ENCODE measurements at regions not wholly inside any gene's neighbourhood (a gene's known extent, or its start where the extent isn't known, plus 50 kb on each side); places are given as distances from the start of the nearest gene placed in this dataset.

- no peaks in the 10 kb centered on the region for H3K4me1 Mint-ChIP-seq
- H3K27ac Mint-ChIP-seq = no peak overlapping the region
- H3K4me3 Mint-ChIP-seq = no peak overlapping the region
- H3K9me3 Mint-ChIP-seq = no peaks in the 10 kb centered on the region
- no peak for ATAC-seq
- ChIA-PET POLR2A (no interaction called here), CTCF (no interaction called here)
- no peak for TF ChIP-seq TCF7 (CRISPR knock-in tag; IDR thresholded peaks at IDR 0.05; ENCODE audit: low read depth)
- TF ChIP-seq, protein P1, sequence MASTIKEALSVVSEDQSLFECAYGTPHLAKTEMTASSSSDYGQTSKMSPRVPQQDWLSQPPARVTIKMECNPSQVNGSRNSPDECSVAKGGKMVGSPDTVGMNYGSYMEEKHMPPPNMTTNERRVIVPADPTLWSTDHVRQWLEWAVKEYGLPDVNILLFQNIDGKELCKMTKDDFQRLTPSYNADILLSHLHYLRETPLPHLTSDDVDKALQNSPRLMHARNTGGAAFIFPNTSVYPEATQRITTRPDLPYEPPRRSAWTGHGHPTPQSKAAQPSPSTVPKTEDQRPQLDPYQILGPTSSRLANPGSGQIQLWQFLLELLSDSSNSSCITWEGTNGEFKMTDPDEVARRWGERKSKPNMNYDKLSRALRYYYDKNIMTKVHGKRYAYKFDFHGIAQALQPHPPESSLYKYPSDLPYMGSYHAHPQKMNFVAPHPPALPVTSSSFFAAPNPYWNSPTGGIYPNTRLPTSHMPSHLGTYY (CRISPR knock-in tag; IDR thresholded peaks at IDR 0.05) = no peak
- TF ChIP-seq, protein P2, sequence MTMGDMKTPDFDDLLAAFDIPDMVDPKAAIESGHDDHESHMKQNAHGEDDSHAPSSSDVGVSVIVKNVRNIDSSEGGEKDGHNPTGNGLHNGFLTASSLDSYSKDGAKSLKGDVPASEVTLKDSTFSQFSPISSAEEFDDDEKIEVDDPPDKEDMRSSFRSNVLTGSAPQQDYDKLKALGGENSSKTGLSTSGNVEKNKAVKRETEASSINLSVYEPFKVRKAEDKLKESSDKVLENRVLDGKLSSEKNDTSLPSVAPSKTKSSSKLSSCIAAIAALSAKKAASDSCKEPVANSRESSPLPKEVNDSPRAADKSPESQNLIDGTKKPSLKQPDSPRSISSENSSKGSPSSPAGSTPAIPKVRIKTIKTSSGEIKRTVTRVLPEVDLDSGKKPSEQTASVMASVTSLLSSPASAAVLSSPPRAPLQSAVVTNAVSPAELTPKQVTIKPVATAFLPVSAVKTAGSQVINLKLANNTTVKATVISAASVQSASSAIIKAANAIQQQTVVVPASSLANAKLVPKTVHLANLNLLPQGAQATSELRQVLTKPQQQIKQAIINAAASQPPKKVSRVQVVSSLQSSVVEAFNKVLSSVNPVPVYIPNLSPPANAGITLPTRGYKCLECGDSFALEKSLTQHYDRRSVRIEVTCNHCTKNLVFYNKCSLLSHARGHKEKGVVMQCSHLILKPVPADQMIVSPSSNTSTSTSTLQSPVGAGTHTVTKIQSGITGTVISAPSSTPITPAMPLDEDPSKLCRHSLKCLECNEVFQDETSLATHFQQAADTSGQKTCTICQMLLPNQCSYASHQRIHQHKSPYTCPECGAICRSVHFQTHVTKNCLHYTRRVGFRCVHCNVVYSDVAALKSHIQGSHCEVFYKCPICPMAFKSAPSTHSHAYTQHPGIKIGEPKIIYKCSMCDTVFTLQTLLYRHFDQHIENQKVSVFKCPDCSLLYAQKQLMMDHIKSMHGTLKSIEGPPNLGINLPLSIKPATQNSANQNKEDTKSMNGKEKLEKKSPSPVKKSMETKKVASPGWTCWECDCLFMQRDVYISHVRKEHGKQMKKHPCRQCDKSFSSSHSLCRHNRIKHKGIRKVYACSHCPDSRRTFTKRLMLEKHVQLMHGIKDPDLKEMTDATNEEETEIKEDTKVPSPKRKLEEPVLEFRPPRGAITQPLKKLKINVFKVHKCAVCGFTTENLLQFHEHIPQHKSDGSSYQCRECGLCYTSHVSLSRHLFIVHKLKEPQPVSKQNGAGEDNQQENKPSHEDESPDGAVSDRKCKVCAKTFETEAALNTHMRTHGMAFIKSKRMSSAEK (CRISPR knock-in tag; IDR thresholded peaks at IDR 0.05; ENCODE audit: borderline replicate concordance) = no peak
- TF ChIP-seq TEAD1 (CRISPR knock-in tag; IDR thresholded peaks at IDR 0.05) = no peak
- TF ChIP-seq MYBL2 (CRISPR knock-in tag; IDR thresholded peaks at IDR 0.05) = no peak
- TF ChIP-seq, protein P3, sequence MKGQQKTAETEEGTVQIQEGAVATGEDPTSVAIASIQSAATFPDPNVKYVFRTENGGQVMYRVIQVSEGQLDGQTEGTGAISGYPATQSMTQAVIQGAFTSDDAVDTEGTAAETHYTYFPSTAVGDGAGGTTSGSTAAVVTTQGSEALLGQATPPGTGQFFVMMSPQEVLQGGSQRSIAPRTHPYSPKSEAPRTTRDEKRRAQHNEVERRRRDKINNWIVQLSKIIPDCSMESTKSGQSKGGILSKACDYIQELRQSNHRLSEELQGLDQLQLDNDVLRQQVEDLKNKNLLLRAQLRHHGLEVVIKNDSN (CRISPR knock-in tag; IDR thresholded peaks at IDR 0.05) = no peak
- no peak for TF ChIP-seq MLX (CRISPR knock-in tag; IDR thresholded peaks at IDR 0.05)
- TF ChIP-seq, protein P4, sequence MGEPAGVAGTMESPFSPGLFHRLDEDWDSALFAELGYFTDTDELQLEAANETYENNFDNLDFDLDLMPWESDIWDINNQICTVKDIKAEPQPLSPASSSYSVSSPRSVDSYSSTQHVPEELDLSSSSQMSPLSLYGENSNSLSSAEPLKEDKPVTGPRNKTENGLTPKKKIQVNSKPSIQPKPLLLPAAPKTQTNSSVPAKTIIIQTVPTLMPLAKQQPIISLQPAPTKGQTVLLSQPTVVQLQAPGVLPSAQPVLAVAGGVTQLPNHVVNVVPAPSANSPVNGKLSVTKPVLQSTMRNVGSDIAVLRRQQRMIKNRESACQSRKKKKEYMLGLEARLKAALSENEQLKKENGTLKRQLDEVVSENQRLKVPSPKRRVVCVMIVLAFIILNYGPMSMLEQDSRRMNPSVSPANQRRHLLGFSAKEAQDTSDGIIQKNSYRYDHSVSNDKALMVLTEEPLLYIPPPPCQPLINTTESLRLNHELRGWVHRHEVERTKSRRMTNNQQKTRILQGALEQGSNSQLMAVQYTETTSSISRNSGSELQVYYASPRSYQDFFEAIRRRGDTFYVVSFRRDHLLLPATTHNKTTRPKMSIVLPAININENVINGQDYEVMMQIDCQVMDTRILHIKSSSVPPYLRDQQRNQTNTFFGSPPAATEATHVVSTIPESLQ (CRISPR knock-in tag; IDR thresholded peaks at IDR 0.05) = no peak
- TF ChIP-seq SMAD4 (CRISPR knock-in tag; IDR thresholded peaks at IDR 0.05) = no peak
- no peak for TF ChIP-seq ZNF219 (CRISPR knock-in tag; IDR thresholded peaks at IDR 0.05; ENCODE audit: borderline replicate concordance)
- TF ChIP-seq NFE2L1 (CRISPR knock-in tag; IDR thresholded peaks at IDR 0.05) = no peak
- no peak for TF ChIP-seq NR1H2 (CRISPR knock-in tag; IDR thresholded peaks at IDR 0.05)
- TF ChIP-seq GRHL2 (CRISPR knock-in tag; IDR thresholded peaks at IDR 0.05; ENCODE audit: insufficient replicate concordance, severe bottlenecking) = no peak
- no peaks in the 10 kb centered on the region for H3K27me3 Mint-ChIP-seq (ENCODE audit: low read depth)
- no peak for DNase-seq (ENCODE audit: low spot score)
- no peaks in the 10 kb centered on the region for H3K36me3 Mint-ChIP-seq
Measured at GRCh38 chr5:93130624-93131490, 450.2 kb downstream of the NR2F1-AS1 start.

- DNase-seq (ENCODE audit: low spot score) (no peak), ATAC-seq (no peak)
- no peak overlapping the region for H3K4me3 Mint-ChIP-seq
- H3K4me1 Mint-ChIP-seq = no peaks in the 10 kb centered on the region
- no peaks in the 10 kb centered on the region for H3K36me3 Mint-ChIP-seq
- H3K9me3 Mint-ChIP-seq = no peaks in the 10 kb centered on the region
- no peaks in the 10 kb centered on the region for H3K27me3 Mint-ChIP-seq (ENCODE audit: low read depth)
- ChIA-PET POLR2A (no interaction called here), CTCF (no interaction called here)
- TF ChIP-seq JAZF1 (CRISPR knock-in tag; IDR thresholded peaks at IDR 0.05) = no peak
- no peak for TF ChIP-seq RELA (CRISPR knock-in tag; IDR thresholded peaks at IDR 0.05; ENCODE audit: borderline replicate concordance)
- H3K27ac Mint-ChIP-seq = no peak overlapping the region
Measured at GRCh38 chr5:93126634-93127033, 454.4 kb downstream of the NR2F1-AS1 start.
